ENCODE measurements at regions not wholly inside any gene's neighbourhood (a gene's known extent, or its start where the extent isn't known, plus 50 kb on each side); places are given as distances from the start of the nearest gene placed in this dataset.

DNA sequence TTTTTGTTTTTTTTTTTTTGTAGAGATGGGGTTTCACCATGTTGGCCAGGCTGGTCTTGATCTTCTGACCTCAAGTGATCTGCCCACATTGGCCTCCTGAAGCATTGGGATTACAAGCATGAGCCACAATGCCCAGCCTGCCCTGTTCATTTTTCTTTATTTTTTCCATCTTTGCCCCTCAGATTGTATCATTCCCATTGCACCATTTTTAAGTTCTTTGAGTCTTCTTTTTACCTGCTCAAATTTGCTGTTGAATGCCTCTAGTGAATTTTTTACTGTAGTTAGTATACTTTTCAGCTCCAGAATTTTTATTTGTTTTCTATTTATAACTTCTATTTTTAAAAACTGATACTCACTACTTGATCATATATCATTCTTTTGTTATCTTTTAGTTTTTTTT, 101.4 kb upstream of the SLC4A10 start:
- TF ChIP-seq EZH2 (IDR thresholded peaks at IDR 0.05; ENCODE audit: insufficient read depth, poor library complexity, severe bottlenecking) (no peak), EZH2phosphoT487 (IDR thresholded peaks at IDR 0.05; ENCODE audit: insufficient read depth, low read depth) (no peak)
